H9 (cell line): ENCODE measurements at regions not wholly inside any gene's neighbourhood (a gene's known extent, or its start where the extent isn't known, plus 50 kb on each side); places are given as distances from the start of the nearest gene placed in this dataset.

Experiments used
- DNase-seq: peaks from one replicate; pipeline ENCODE4 v3.0.0-alpha.2; 2017
- H2AFZ ChIP-seq: one replicate; pipeline ENCODE4 v1.6.1; 2013; ENCODE audit warnings: mild to moderate bottlenecking, low read length, control low read depth, moderate library complexity
- H2AK5ac ChIP-seq: 2 replicates; pipeline ENCODE4 v1.6.1; 2013; ENCODE audit warnings: low read length, control low read depth, mixed read lengths; ENCODE audit not compliant: insufficient read length
- H2BK120ac ChIP-seq: one replicate; pipeline ENCODE4 v1.6.1; 2013; ENCODE audit warnings: low read depth, mild to moderate bottlenecking, low read length, control low read depth, inconsistent platforms; ENCODE audit not compliant: poor library complexity, severe bottlenecking
- H2BK12ac ChIP-seq: 2 replicates; pipeline ENCODE4 v1.6.1; 2013; ENCODE audit warnings: low read length, control low read depth, mixed read lengths, low read depth; ENCODE audit not compliant: insufficient read length
- H2BK15ac ChIP-seq: 2 replicates; pipeline ENCODE4 v1.6.1; 2013; ENCODE audit warnings: low read depth, low read length, control low read depth
- H2BK20ac ChIP-seq: one replicate; pipeline ENCODE4 v1.6.1; 2013; ENCODE audit warnings: low read depth, mild to moderate bottlenecking, low read length, control low read depth, inconsistent platforms; ENCODE audit not compliant: poor library complexity, severe bottlenecking
- H2BK5ac ChIP-seq: 2 replicates; pipeline ENCODE4 v1.6.1; 2013; ENCODE audit warnings: low read length, control low read depth, mixed read lengths; ENCODE audit not compliant: insufficient read length
- H3K14ac ChIP-seq: 2 replicates; pipeline ENCODE4 v1.6.1; 2013; ENCODE audit warnings: low read length, control low read depth; ENCODE audit not compliant: insufficient read depth
- H3K18ac ChIP-seq: 2 replicates; pipeline ENCODE4 v1.6.1; 2013; ENCODE audit warnings: low read depth, mild to moderate bottlenecking, mixed read lengths, low read length, control low read depth; ENCODE audit not compliant: insufficient read length
- H3K23ac ChIP-seq: 2 replicates; pipeline ENCODE4 v1.6.1; 2013; ENCODE audit warnings: low read length, control low read depth, mixed read lengths, low read depth; ENCODE audit not compliant: insufficient read length
- H3K23me2 ChIP-seq: 2 replicates; pipeline ENCODE4 v1.6.1; 2013; ENCODE audit warnings: low read depth, mild to moderate bottlenecking, mixed read lengths, low read length, control low read depth; ENCODE audit not compliant: insufficient read length, poor library complexity, severe bottlenecking
- H3K27ac ChIP-seq: 2 replicates; pipeline ENCODE4 v1.5.1; 2013; ENCODE audit warnings: low read length, control low read depth, mixed read lengths, low read depth; ENCODE audit not compliant: insufficient read length
- H3K27me3 ChIP-seq: 2 replicates; pipeline ENCODE4 v1.6.1; 2013; ENCODE audit warnings: low read length, control low read depth, inconsistent platforms; ENCODE audit not compliant: insufficient read depth
- H3K4ac ChIP-seq: 2 replicates; pipeline ENCODE4 v1.6.1; 2013; ENCODE audit warnings: low read depth, mild to moderate bottlenecking, control low read depth, inconsistent platforms, low read length, moderate library complexity
- H3K4me1 ChIP-seq: 2 replicates; pipeline ENCODE4 v1.6.1; 2013; ENCODE audit warnings: low read length, control low read depth, inconsistent platforms; ENCODE audit not compliant: insufficient read depth
- H3K4me2 ChIP-seq: 2 replicates; pipeline ENCODE4 v1.6.1; 2013; ENCODE audit warnings: low read length, control low read depth, mixed read lengths; ENCODE audit not compliant: insufficient read length, insufficient read depth
- H3K56ac ChIP-seq: 2 replicates; pipeline ENCODE4 v1.6.1; 2013; ENCODE audit warnings: low read depth, mild to moderate bottlenecking, mixed read lengths, low read length, control low read depth; ENCODE audit not compliant: insufficient read length
- H3K79me1 ChIP-seq: 2 replicates; pipeline ENCODE4 v1.6.1; 2013; ENCODE audit warnings: low read depth, mild to moderate bottlenecking, moderate library complexity, low read length, control low read depth, inconsistent platforms; ENCODE audit not compliant: insufficient read depth, poor library complexity, severe bottlenecking
- H3K79me2 ChIP-seq: 2 replicates; pipeline ENCODE4 v1.6.1; 2013; ENCODE audit warnings: low read length, control low read depth, inconsistent platforms; ENCODE audit not compliant: insufficient read depth
- H3K9ac ChIP-seq: 2 replicates; pipeline ENCODE4 v1.6.1; 2013; ENCODE audit warnings: low read length, control low read depth, mixed read lengths; ENCODE audit not compliant: insufficient read length; ENCODE audit errors: extremely low read depth
- H3K9me3 ChIP-seq: one replicate; pipeline ENCODE4 v1.6.1; 2013; ENCODE audit warnings: low read depth, low read length, inconsistent platforms; ENCODE audit not compliant: control insufficient read depth
- H3T11ph ChIP-seq: one replicate; pipeline ENCODE4 v1.6.1; 2013; ENCODE audit warnings: mild to moderate bottlenecking, low read length, control low read depth, inconsistent platforms
- H4K20me1 ChIP-seq: one replicate; pipeline ENCODE4 v1.6.1; 2013; ENCODE audit not compliant: control insufficient read depth, insufficient read length, insufficient read depth
- H4K5ac ChIP-seq: 2 replicates; pipeline ENCODE4 v1.6.1; 2013; ENCODE audit warnings: low read depth, mild to moderate bottlenecking, mixed read lengths, low read length, control low read depth; ENCODE audit not compliant: insufficient read length
- H4K8ac ChIP-seq: replicated peaks from 2 replicates; pipeline ENCODE4 v1.6.1; 2013; ENCODE audit warnings: low read length, control low read depth, mixed read lengths, low read depth; ENCODE audit not compliant: insufficient read length
- H4K91ac ChIP-seq: 2 replicates; pipeline ENCODE4 v1.6.1; 2013; ENCODE audit warnings: low read depth, mild to moderate bottlenecking, moderate library complexity, mixed read lengths, low read length, control low read depth; ENCODE audit not compliant: insufficient read length
- H3K27ac Mint-ChIP-seq, 3 experiments: 2 replicates in 2 of 3; 3 replicates in 1 of 3; pipeline ENCODE4 v1.8.0; 2020 to 2021; ENCODE audit warnings: mixed read lengths in 3 of 3, mild to moderate bottlenecking in 1 of 3, moderate library complexity in 1 of 3
- H3K27me3 Mint-ChIP-seq: 2 replicates; pipeline ENCODE4 v1.8.0; 2021; ENCODE audit warnings: low read depth, mild to moderate bottlenecking, moderate library complexity, mixed read lengths
- H3K36me3 Mint-ChIP-seq, 3 experiments: 2 replicates in 2 of 3; 3 replicates in 1 of 3; pipeline ENCODE4 v1.8.0; 2020 to 2021; ENCODE audit warnings: low read depth in 3 of 3, mixed read lengths in 3 of 3; ENCODE audit not compliant: insufficient read depth in 1 of 3
- H3K4me1 Mint-ChIP-seq, 2 experiments: 2 replicates each; pipeline ENCODE4 v1.8.0; 2020; ENCODE audit warnings: mixed read lengths in 2 of 2
- H3K4me3 Mint-ChIP-seq, 2 experiments: 2 replicates in 1 of 2; 3 replicates in 1 of 2; pipeline ENCODE4 v1.8.0; 2020 to 2021; ENCODE audit warnings: mild to moderate bottlenecking in 2 of 2, mixed read lengths in 2 of 2, moderate library complexity in 1 of 2
- H3K9me3 Mint-ChIP-seq, 2 experiments: 2 replicates in 1 of 2; 3 replicates in 1 of 2; pipeline ENCODE4 v1.8.0; 2020; ENCODE audit warnings: mild to moderate bottlenecking in 2 of 2, mixed read lengths in 2 of 2, moderate library complexity in 1 of 2
- WGBS: extraction: QIAGEN DNeasy Blood & Tissue Kit; methylation state at CpG from one replicate; pipeline ENCODE4 v1.1.7; 2013; ENCODE audit warnings: missing lambda C conversion rate, low lambda C conversion rate, mixed read lengths; ENCODE audit not compliant: insufficient read length; ENCODE audit errors: extremely low coverage; 5-methylcytosine and 5-hydroxymethylcytosine counted together
- TF ChIP-seq, protein P1 (sequence below): fragments of 200-600 bp; sonication (generic); conservative IDR thresholded peaks from 3 replicates; pipeline ENCODE4 v1.8.0; 2021; ENCODE audit warnings: antibody characterized with exemption, mild to moderate bottlenecking

DNA sequence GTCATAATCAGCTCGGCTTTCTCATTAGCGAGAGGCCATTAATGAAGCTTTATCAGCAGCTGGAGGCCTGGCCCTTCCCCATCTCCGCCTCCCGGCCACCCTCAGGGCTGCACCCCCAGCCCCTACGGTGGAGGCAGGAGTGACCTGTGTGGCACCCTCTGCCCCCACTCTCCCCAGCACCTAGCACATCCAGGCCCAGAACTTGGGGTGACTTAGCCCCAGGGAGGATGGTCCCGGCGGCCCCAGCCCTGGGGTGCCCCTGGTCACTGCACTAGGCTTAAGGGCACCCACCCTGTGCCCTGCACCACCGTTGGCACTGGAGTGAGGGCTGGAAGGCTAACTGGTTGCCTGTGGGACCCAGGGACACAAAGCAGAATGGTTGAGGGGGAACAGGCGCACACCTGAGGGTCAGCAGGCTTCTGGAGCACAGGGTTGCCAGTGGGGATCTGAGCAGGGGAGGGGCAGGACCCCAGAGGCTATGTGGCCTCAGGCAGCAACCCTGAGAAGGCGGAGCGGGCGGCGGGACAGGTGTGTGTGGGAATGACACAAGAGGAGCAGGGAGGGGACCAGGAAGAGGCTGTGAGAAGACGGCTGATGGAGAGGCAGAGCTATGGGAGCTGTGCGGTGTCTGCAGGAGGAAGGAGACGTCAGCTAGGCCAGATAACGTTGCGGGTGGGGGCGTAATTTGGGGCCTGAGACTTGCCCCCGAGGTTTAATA, 120.2 kb downstream of the FAM53A start:
- no peak overlapping the region for H3K27ac Mint-ChIP-seq

More for the DNA sequence above, 120.2 kb downstream of the FAM53A start:
- Mint-ChIP-seq H3K4me1 (peaks cover 7 to 18% of the 10 kb centered on the region in 2 experiments), H3K9me3 (no peaks in the 10 kb centered on the region; a peak in 1 of 5 replicates), H3K36me3 (no peaks in the 10 kb centered on the region), H3K4me3 (no peak overlapping the region), H3K27me3 (peaks cover 5% of the 10 kb centered on the region; the same call in 1 of the 2 replicates)
- Histone ChIP-seq H3K23me2 (no peaks in the 10 kb centered on the region), H3K14ac (no peak overlapping the region; the same call in 1 of the 2 replicates), H3K18ac (no peak overlapping the region), H2BK5ac (no peak overlapping the region), H2AK5ac (no peak overlapping the region), H3K9me3 (no peaks in the 10 kb centered on the region), H4K20me1 (no peaks in the 10 kb centered on the region), H3K79me1 (no peaks in the 10 kb centered on the region), H3K23ac (no peak overlapping the region), H3K79me2 (no peaks in the 10 kb centered on the region), H4K91ac (no peak overlapping the region), H4K8ac (no peak overlapping the region), H2BK12ac (no peak overlapping the region), H3K4me2 (no peak overlapping the region), H3T11ph (no peak overlapping the region), H4K5ac (no peak overlapping the region), H2BK15ac (no peak overlapping the region), H3K56ac (no peak overlapping the region), H3K4ac (no peak overlapping the region), H3K4me1 (peaks cover 2% of the 10 kb centered on the region; the same call in 1 of the 2 replicates), H2BK20ac (no peak overlapping the region), H3K27me3 (no peaks in the 10 kb centered on the region), H2AFZ (no peak overlapping the region), H3K27ac (no peak overlapping the region), H3K9ac (no peak overlapping the region), H2BK120ac (no peak overlapping the region)
- no CpG with 5 or more reads among the region's 20 CpGs for WGBS
- DNase-seq = no peak
- TF ChIP-seq, protein P1, sequence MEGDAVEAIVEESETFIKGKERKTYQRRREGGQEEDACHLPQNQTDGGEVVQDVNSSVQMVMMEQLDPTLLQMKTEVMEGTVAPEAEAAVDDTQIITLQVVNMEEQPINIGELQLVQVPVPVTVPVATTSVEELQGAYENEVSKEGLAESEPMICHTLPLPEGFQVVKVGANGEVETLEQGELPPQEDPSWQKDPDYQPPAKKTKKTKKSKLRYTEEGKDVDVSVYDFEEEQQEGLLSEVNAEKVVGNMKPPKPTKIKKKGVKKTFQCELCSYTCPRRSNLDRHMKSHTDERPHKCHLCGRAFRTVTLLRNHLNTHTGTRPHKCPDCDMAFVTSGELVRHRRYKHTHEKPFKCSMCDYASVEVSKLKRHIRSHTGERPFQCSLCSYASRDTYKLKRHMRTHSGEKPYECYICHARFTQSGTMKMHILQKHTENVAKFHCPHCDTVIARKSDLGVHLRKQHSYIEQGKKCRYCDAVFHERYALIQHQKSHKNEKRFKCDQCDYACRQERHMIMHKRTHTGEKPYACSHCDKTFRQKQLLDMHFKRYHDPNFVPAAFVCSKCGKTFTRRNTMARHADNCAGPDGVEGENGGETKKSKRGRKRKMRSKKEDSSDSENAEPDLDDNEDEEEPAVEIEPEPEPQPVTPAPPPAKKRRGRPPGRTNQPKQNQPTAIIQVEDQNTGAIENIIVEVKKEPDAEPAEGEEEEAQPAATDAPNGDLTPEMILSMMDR = no peak
